K562 (cell line): ENCODE measurements at regions not wholly inside any gene's neighbourhood (a gene's known extent, or its start where the extent isn't known, plus 50 kb on each side); places are given as distances from the start of the nearest gene placed in this dataset.

Experiments
- ATAC-seq: fragments of 200-7000 bp; cut with Tn5 transposase; 3 replicates; pipeline ENCODE4 v1.9.1; 2020; ENCODE audit warnings: moderate library complexity
- BruUV-seq: library from RNA; stranded (reverse); fragments of 400-500 nt; replicated peaks from 2 replicates; lab custom pipeline; 2021; lab: Mats Ljungman, UMichigan
- CTCF ChIA-PET: fragments of 300-600 bp; formaldehyde crosslinking; extraction: SDS; loops from one replicate; lab custom pipeline; 2021; ENCODE audit warnings: low intra/inter-chr PET ratio; lab: Yijun Ruan, JAX
- POLR2A ChIA-PET: fragments of 300-600, 350-650 bp; sonication (Branson Sonifier 250); formaldehyde crosslinking; extraction: SDS; loops from one replicate; lab custom pipeline; 2021; ENCODE audit warnings: antibody characterized with exemption, inconsistent platforms; lab: Yijun Ruan, JAX
- DNase-seq, 4 experiments: peaks; one replicate each; pipeline versions ENCODE4 v3.0.0 to v3.0.0-alpha.2; 2011 to 2018; ENCODE audit warnings: low spot score in 3 of 4, mixed read lengths in 3 of 4; ENCODE audit errors: extremely low read depth in 1 of 4
- FAIRE-seq: peaks from 2 replicates; lab custom pipeline; 2011; peaks lifted over from hg19 to GRCh38; lab: Jason Lieb, UNC
- H2AFZ ChIP-seq: 2 replicates; pipeline ENCODE4 v1.6.0; 2011; ENCODE audit warnings: low read depth, low read length, control low read depth, inconsistent platforms
- H3K27ac ChIP-seq: fragments of 200-600 bp; 3 replicates; pipeline ENCODE4 v1.8.0; 2011; ENCODE audit warnings: low read depth, mild to moderate bottlenecking, control low read depth, inconsistent platforms, low read length, moderate library complexity, mixed read lengths; ENCODE audit errors: extremely low read depth
- H3K27me3 ChIP-seq, 2 experiments: fragments of 300-600 bp in 1 of 2; 2 replicates in 1 of 2; 3 replicates in 1 of 2; pipeline versions ENCODE4 v1.6.0 to v1.8.0; 2011; ENCODE audit warnings: inconsistent platforms in 2 of 2, low read length in 2 of 2, mild to moderate bottlenecking in 1 of 2, mixed read lengths in 1 of 2, moderate library complexity in 1 of 2; ENCODE audit not compliant: control insufficient read depth in 2 of 2, insufficient read depth in 2 of 2
- H3K36me3 ChIP-seq: fragments of 300-600 bp; 3 replicates; pipeline ENCODE4 v1.8.0; 2011; ENCODE audit warnings: mild to moderate bottlenecking, low read length, inconsistent platforms; ENCODE audit not compliant: control insufficient read depth, insufficient read depth
- H3K4me1 ChIP-seq, 2 experiments: fragments of 200-600 bp in 1 of 2; replicated peaks in 1 of 2; 2 replicates in 1 of 2; 3 replicates in 1 of 2; pipeline versions ENCODE4 v1.5.1 to v1.8.0; 2011; ENCODE audit warnings: inconsistent platforms in 2 of 2, low read length in 2 of 2, mild to moderate bottlenecking in 1 of 2, mixed read lengths in 1 of 2, moderate library complexity in 1 of 2; ENCODE audit not compliant: control insufficient read depth in 2 of 2, insufficient read depth in 2 of 2
- H3K4me2 ChIP-seq: 2 replicates; pipeline ENCODE4 v1.6.1; 2011; ENCODE audit warnings: low read length, control low read depth, inconsistent platforms, mixed read lengths; ENCODE audit not compliant: insufficient read depth
- H3K4me3 ChIP-seq: fragments of 200-600 bp; sonication (generic), shearing (Covaris generic); 2 replicates; pipeline ENCODE4 v1.5.1; 2016; ENCODE audit warnings: control low read depth, inconsistent platforms
- H3K79me2 ChIP-seq: fragments of 200-600 bp; 3 replicates; pipeline ENCODE4 v1.8.0; 2011; ENCODE audit warnings: low read length, inconsistent platforms; ENCODE audit not compliant: control insufficient read depth, insufficient read depth
- H3K9ac ChIP-seq, 2 experiments: 2 replicates each; pipeline versions ENCODE4 v1.6.0 to v1.6.1; 2011; ENCODE audit warnings: low read depth in 2 of 2, low read length in 2 of 2, control low read depth in 1 of 2, inconsistent platforms in 1 of 2, mild to moderate bottlenecking in 1 of 2, mixed read lengths in 1 of 2; ENCODE audit not compliant: insufficient read depth in 1 of 2
- H3K9me1 ChIP-seq: one replicate; pipeline ENCODE4 v1.6.0; 2011; ENCODE audit warnings: inconsistent platforms, mild to moderate bottlenecking, low read length, moderate library complexity; ENCODE audit not compliant: control insufficient read depth, insufficient read depth
- H3K9me3 ChIP-seq: replicated peaks from 2 replicates; pipeline ENCODE4 v1.5.1; 2011; ENCODE audit warnings: low read depth, low read length, inconsistent platforms; ENCODE audit not compliant: control insufficient read depth, insufficient read depth
- H4K20me1 ChIP-seq: replicated peaks from 2 replicates; pipeline ENCODE4 v1.6.1; 2011; ENCODE audit warnings: low read length, inconsistent platforms, mixed read lengths; ENCODE audit not compliant: control insufficient read depth, insufficient read depth
- ARNT ChIP-seq, 2 experiments: fragments of 450-650 bp; IDR thresholded peaks; 2 replicates each; pipeline ENCODE4 v1.6.1; 2016; ENCODE audit warnings: mild to moderate bottlenecking in 1 of 2
- BCL6 ChIP-seq: fragments of 250-450 bp; sonication (Bioruptor Pico); IDR thresholded peaks from 2 replicates; pipeline ENCODE4 v1.4.0; 2020
- C11orf30 ChIP-seq: fragments of 450-650 bp; IDR thresholded peaks from 2 replicates; pipeline ENCODE4 v1.6.1; 2016; ENCODE audit warnings: low read depth, mild to moderate bottlenecking
- CBFB ChIP-seq: sonication (generic); formaldehyde crosslinking; IDR thresholded peaks from 2 replicates; pipeline ENCODE4 v1.4.0; 2020; ENCODE audit warnings: mild to moderate bottlenecking, missing genetic modification reagents
- CBX2 ChIP-seq: fragments of 200-600 bp; sonication (generic); IDR thresholded peaks from one replicate; pipeline ENCODE4 v1.6.1; 2012; ENCODE audit warnings: mild to moderate bottlenecking, low read length, inconsistent platforms; ENCODE audit not compliant: insufficient read depth, poor library complexity, severe bottlenecking
- ETV1 ChIP-seq: fragments of 450-650 bp; conservative IDR thresholded peaks from 2 replicates; pipeline ENCODE4 v1.6.1; 2016; ENCODE audit warnings: missing genetic modification characterization, control low read depth, low read depth, missing compliant biosample characterization
- HDAC6 ChIP-seq: IDR thresholded peaks from 2 replicates; pipeline ENCODE4 v1.6.1; 2012; ENCODE audit warnings: low read depth, mild to moderate bottlenecking, control low read depth, inconsistent platforms, low read length, moderate library complexity
- JUND ChIP-seq, 2 experiments: IDR thresholded peaks; 2 replicates in 1 of 2; 3 replicates in 1 of 2; pipeline ENCODE4 v1.6.1; 2011; ENCODE audit warnings: borderline replicate concordance in 2 of 2, low read depth in 2 of 2, low read length in 2 of 2, improper control_type of control experiment in 1 of 2, missing biosample characterization in 1 of 2, missing genetic modification characterization in 1 of 2, missing genetic modification reagents in 1 of 2
- NCOA4 ChIP-seq: fragments of 450-650 bp; IDR thresholded peaks from 2 replicates; pipeline ENCODE4 v1.6.1; 2018; ENCODE audit warnings: mild to moderate bottlenecking; ENCODE audit not compliant: partially characterized antibody
- NCOR1 ChIP-seq: fragments of 450-650 bp; IDR thresholded peaks from 2 replicates; pipeline ENCODE4 v1.6.1; 2016; ENCODE audit warnings: mild to moderate bottlenecking, moderate library complexity
- SAP30 ChIP-seq: fragments of 200-600 bp; sonication (generic); IDR thresholded peaks from 2 replicates; pipeline ENCODE4 v1.6.1; 2012; ENCODE audit warnings: borderline replicate concordance, low read depth, mild to moderate bottlenecking, moderate library complexity, low read length, control low read depth, inconsistent platforms; ENCODE audit not compliant: insufficient read depth, poor library complexity, severe bottlenecking
- SMAD1 ChIP-seq: fragments of 150-350 bp; IDR thresholded peaks from 2 replicates; pipeline ENCODE4 v1.6.1; 2014; ENCODE audit warnings: low read length, low read depth; ENCODE audit not compliant: partially characterized antibody
- SNAPC5 ChIP-seq: fragments of 250-450 bp; sonication (Bioruptor Pico); IDR thresholded peaks from 2 replicates; pipeline ENCODE4 v1.8.0; 2021; ENCODE audit warnings: moderate library complexity, mild to moderate bottlenecking, inconsistent platforms
- TBP ChIP-seq: optimal IDR thresholded peaks from 2 replicates; pipeline ENCODE3; 2011; ENCODE audit warnings: low read depth, low read length, improper control_type of control experiment
- ZNF146 ChIP-seq: IDR thresholded peaks from one replicate; pipeline ENCODE4 v1.6.1; 2018; ENCODE audit warnings: missing compliant biosample characterization; ENCODE audit not compliant: unreplicated experiment
- ZNF41 ChIP-seq: fragments of 250-450 bp; sonication (Bioruptor Pico); conservative IDR thresholded peaks from 2 replicates; pipeline ENCODE4 v1.4.0; 2020; ENCODE audit warnings: mild to moderate bottlenecking
- ZNF449 ChIP-seq: fragments of 250-450 bp; sonication (Bioruptor Pico); IDR thresholded peaks from 2 replicates; pipeline ENCODE4 v1.8.0; 2022; ENCODE audit warnings: moderate library complexity, mild to moderate bottlenecking, inconsistent platforms
- WGBS: fragments of 100-300 bp; shearing (Covaris generic); methylation state at CpG from one replicate; pipeline ENCODE4 v1.1.6; 2016; ENCODE audit warnings: low coverage, mixed read lengths; ENCODE audit not compliant: insufficient coverage; ENCODE audit errors: missing lambda C conversion rate; 5-methylcytosine and 5-hydroxymethylcytosine counted together
- in situ Hi-C: fragments of 300-500 bp; cut with MboI; formaldehyde crosslinking; loops from 4 replicates; pipeline ENCODE4 v1.15.0; 2018; ENCODE audit warnings: inconsistent platforms, mixed read lengths
- intact Hi-C: fragments of 100-400 bp; cut with micrococcal nuclease; formaldehyde crosslinking; loops from 2 replicates; pipeline ENCODE4 v1.14.2; 2022

- Histone ChIP-seq H3K4me1 (no peaks in the 10 kb centered on the region), H3K9me3 (no peaks in the 10 kb centered on the region), H2AFZ (no peak overlapping the region), H3K27ac (no peak overlapping the region), H3K79me2 (no peaks in the 10 kb centered on the region), H3K36me3 (no peaks in the 10 kb centered on the region), H4K20me1 (no peaks in the 10 kb centered on the region), H3K4me3 (no peak overlapping the region), H3K9ac (no peak overlapping the region), H3K27me3 (no peaks in the 10 kb centered on the region), H3K9me1 (no peaks in the 10 kb centered on the region), H3K4me2 (no peak overlapping the region)
- BruUV-seq = no TSS peak
- TF ChIP-seq C11orf30 = no peak
- TF ChIP-seq SAP30 = no peak
- TF ChIP-seq SNAPC5 (CRISPR knock-in tag) = no peak
- TF ChIP-seq ETV1 (tag) = no peak
- TF ChIP-seq ZNF146 (CRISPR knock-in tag) = no peak
- TF ChIP-seq NCOA4 = no peak
- TF ChIP-seq CBFB = no peak
- TF ChIP-seq TBP = no peak
- no peak for TF ChIP-seq JUND (IDR thresholded peaks at IDR 0.05; ENCODE audit: borderline replicate concordance, low read depth, low read length)
- TF ChIP-seq JUND (tag; IDR thresholded peaks at IDR 0.05; ENCODE audit: borderline replicate concordance, low read depth, low read length) = no peak
- no peak for TF ChIP-seq ARNT (IDR thresholded peaks at IDR 0.05)
- no peak for TF ChIP-seq HDAC6
- no peak for TF ChIP-seq BCL6 (CRISPR knock-in tag)
- TF ChIP-seq ZNF41 (CRISPR knock-in tag) = no peak
- TF ChIP-seq NCOR1 = no peak
- no peak for TF ChIP-seq CBX2
- TF ChIP-seq SMAD1 = no peak
- no peak for TF ChIP-seq ZNF449 (CRISPR knock-in tag)
- in situ Hi-C loops (no loop called here), intact Hi-C loops (no loop called here)
- WGBS = 4% methylated on average over 5 of the region's 5 CpGs
- DNase-seq = no peak
- no peak for FAIRE-seq
- POLR2A ChIA-PET = no interaction called here
- no peak for ATAC-seq
- CTCF ChIA-PET = no interaction called here
Measured at GRCh38 chr2:153644955-153645354, 166.4 kb upstream of the RPRM start.
